ENCODE measurements at regions not wholly inside any gene's neighbourhood (a gene's known extent, or its start where the extent isn't known, plus 50 kb on each side); places are given as distances from the start of the nearest gene placed in this dataset.

GRCh38 chr18:41009926-41010325 lies 945.1 kb upstream of the PIK3C3 start:
- DNase-seq: no peak

DNA sequence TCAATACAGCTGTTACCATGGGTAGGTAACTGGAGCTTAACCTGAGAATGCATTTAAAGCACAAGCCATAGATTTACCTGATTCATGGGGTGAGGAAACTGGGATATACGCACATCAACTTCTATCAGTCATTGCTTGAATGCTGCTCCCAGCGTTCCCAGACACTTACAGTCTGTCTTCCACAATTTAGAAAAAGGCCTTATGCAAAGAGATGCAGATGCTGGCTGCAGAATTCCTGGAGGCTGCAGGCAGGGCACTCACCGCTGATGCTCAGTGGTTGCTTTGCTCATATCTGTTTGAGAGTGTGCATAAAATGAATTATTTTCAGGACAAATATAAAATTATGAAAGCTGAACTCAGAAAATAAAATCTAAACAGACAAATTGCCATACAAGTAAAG lies 950.7 kb upstream of the PIK3C3 start:
- no peak for DNase-seq

GRCh38 chr18:40995529-40995928 lies 959.5 kb upstream of the PIK3C3 start:
- no peak for DNase-seq

- DNase-seq: no peak
Observed at GRCh38 chr18:40993363-40993762, 961.7 kb upstream of the PIK3C3 start.

DNA sequence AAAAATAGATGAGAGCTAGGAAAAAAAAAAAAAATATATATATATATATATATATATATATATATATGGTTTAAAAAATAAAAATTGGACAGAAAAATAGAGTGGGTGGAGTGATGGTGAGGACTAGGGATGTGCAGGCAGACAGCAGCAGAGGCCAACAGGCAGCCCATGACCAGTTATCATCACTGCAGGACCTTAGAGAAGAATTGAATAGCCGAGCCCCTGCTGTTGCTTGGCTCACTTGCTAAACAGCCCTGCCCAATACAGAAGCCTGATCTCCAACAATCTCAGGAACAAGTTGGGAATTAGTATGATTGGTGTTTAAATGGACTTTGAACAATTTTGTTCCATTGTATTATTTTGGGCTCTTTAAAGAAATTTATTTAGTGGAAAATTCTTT lies 967.5 kb upstream of the PIK3C3 start:
- no peak for DNase-seq

DNA sequence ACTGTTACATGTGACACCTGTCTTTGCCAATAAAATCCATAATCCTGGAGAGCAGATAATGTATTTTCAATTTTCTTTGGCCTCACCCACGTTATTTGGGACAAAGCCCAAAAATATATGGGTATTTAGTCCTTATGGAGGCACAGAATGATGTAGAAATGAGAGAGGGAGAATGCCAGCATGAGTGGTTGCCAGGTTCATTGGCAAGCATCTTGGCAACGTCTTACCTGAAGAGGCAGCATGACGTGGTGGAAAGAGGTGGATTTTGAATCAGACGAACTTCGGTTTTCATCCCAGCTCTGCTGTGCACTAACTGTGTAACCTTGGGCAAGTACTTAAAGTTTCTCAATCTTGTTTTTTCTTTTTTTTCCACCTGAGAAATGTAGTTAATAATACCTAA lies 969.6 kb upstream of the PIK3C3 start:
- DNase-seq: no peak

DNA sequence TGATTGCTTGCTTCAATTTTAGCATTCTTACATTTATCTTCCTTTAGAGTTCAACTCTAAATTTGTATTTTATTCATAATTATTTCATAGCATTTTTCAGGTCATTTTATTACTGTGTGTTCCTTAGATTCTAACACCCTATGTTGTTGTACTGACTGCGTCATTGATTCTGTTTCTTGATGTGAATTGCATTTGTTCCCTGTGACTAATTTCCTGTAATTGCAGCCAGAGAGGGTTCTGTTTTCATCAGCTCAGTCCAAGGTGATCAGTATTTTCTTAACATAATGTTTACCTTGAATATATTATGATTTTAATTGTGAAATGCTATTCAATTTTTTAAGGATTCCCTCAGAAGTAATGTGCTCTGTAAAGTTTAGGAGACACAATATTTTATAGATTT lies 970.2 kb upstream of the PIK3C3 start:
- DNase-seq: no peak

DNA sequence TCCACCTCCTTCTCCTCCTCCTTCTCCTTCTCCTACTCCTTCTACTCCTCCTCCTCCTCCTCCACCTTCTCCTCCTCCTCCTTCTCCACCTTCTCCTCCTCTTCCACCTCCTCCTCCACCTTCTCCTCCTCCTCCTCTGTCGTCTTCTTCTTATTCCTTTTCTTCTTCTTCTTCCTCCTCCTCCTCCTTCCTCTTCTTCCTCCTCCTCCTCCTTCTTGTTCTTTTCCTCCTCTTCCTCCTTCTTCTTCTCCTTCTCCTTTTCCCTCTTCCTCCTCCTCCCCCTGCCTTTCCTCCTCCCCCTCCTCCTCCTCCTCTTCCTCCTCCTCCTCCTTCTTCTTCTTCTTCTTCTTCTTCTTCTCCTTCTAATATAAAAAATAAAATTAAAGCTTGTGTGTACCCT lies 971.2 kb upstream of the PIK3C3 start:
- DNase-seq: no peak

DNA sequence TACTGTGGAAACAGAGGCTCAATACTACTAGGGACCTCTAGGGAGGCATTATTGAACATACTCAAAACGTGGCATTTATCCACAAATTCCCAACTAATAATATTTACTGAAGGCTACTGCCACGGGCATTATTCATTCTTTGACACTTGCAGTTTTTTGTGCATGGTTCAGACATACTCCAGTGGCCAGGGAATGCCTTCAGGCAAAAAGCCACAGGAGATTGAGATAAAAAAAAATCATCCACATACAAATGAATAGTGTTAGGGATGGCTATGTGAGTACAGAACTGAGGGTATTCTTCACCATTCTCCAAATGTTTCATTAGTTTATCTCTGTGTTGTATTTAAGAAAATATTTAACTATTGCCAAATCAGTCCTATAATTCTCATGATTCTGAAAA lies 974.9 kb upstream of the PIK3C3 start:
- no peak for DNase-seq

GRCh38 chr18:40976050-40976449 lies 979.0 kb upstream of the PIK3C3 start:
- no peak for DNase-seq

- no peak for DNase-seq
Observed at GRCh38 chr18:40974448-40974847, 980.6 kb upstream of the PIK3C3 start.

DNA sequence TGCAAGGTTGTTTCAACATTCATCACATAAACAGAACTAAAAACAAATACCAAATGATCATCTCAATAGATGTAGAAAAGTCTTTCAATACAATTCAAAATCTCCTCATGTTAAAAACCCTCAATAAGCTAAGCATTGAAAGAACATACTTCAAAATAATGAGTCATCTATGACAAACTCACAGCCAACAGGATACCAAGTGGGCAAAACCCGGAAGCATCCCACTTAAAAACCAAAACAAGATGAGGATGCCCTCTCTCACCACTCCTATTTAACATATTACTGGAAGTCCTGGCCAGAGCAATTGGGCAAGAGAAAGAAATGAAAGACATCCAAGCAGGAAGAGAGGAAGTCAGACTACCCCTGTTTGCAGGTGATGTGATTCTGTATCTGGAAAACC lies 992.2 kb upstream of the PIK3C3 start:
- no peak for DNase-seq

DNA sequence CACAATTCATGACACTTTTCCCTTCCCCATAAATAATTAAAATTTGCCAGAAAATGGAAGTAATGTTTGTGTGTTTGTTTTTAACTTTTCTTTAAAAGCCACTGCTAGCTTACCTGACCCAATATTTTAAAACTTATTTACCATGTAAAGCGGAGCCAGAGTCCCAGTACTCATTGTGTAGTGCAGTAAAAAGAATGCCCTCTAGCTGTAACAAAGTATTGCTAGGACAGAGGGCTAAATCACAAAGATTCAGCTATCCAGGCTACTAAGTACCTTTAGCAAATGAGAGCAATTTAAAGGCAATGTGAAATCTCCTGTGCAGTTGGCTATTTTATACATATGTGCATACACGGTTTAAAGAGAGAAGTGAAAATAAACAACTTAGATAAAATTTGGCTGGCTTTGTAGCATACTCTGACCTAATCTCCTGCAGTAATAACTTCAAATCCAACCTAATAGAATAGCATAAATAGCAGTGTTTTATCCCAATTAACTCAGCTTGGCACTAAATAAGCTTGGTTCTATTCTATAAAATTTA lies 997.4 kb upstream of the PIK3C3 start:
- DNase-seq: no peak

DNA sequence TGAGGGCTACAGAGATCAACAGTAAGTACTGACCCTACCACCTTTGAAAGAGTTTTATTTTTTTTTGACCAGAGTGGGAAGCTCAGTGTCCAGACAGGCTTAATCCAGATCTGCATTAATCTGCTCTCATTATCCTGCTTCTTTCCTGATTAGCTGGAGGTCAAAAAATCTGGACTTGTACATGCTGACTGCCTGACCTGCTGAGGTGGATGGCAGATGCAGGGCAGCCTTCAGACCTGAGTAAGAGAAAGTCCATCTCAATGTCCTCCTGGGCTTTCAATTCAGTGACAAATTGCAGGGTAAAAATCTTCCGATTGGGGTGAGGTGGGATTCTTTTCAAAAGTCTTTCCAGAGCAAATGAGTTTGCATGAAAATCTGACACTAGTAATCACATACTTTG lies 998.8 kb upstream of the PIK3C3 start:
- DNase-seq: no peak

- DNase-seq: no peak
Observed at GRCh38 chr18:40955351-40955750, 999.7 kb upstream of the PIK3C3 start.

GRCh38 chr18:40949114-40949950 lies 1005.7 kb upstream of the PIK3C3 start:
- DNase-seq: no peak

DNA sequence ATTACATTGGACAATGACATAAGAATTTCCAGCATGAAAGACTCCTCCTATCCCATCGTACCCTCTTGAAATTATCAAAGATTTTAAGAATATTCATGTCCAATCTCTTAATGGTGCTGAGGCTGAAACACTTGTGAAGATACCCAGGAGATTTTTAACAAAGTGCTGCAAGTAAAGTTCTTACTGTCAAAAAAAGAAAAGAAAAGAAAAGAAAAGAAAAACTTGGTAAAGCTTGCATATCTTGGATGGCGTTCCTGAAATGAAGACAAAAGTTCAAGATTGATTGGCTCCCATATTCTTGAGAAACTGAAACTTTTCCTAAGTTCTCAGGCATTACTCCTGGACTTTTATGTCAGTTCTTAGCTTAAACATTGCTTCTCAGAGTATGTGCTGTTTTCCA lies 1010.5 kb upstream of the PIK3C3 start:
- DNase-seq: no peak

- DNase-seq: no peak
Observed at GRCh38 chr18:40939656-40940515, 1015.1 kb upstream of the PIK3C3 start.

- DNase-seq: no peak
Observed at GRCh38 chr18:40938615-40939014, 1016.4 kb upstream of the PIK3C3 start.

DNA sequence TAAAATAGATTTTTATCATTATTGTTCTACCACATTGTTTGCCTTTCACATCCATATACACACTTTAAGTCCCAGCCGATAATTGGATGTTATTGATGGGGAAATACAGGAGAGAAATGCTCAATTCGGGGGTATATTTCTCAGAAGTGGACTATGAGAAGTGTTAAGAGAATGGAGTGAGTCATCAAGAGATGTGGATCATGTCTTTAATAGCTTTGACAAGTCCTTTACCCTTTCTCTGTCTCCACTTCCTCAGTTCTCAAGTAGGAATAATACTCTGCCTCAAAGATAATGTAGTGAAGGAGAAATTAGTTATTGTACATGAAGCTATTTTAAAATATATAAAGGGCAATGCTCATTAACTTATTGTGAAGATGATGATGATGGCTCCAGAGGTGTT lies 1017.6 kb upstream of the PIK3C3 start:
- DNase-seq: no peak

DNA sequence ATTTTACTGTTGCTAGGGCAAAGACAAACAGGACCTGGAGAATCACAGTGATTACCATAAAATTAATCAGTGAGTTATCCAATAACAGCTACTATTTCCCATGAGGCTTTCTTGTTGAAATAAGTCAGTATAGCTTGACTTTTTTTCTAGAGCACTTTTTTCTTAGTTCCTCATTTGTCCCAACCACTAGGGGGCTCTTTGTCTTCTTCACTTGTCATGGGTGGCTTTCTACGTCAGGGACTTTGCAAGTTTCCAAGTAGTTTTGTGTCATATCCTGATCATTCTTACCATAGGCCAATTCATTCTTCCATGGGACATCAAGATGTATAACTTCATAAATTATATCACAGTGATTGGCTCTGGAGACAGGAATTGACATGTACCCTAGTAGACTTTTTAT lies 1019.6 kb upstream of the PIK3C3 start:
- DNase-seq: no peak

GRCh38 chr18:40932862-40933261 lies 1022.2 kb upstream of the PIK3C3 start:
- no peak for DNase-seq

DNA sequence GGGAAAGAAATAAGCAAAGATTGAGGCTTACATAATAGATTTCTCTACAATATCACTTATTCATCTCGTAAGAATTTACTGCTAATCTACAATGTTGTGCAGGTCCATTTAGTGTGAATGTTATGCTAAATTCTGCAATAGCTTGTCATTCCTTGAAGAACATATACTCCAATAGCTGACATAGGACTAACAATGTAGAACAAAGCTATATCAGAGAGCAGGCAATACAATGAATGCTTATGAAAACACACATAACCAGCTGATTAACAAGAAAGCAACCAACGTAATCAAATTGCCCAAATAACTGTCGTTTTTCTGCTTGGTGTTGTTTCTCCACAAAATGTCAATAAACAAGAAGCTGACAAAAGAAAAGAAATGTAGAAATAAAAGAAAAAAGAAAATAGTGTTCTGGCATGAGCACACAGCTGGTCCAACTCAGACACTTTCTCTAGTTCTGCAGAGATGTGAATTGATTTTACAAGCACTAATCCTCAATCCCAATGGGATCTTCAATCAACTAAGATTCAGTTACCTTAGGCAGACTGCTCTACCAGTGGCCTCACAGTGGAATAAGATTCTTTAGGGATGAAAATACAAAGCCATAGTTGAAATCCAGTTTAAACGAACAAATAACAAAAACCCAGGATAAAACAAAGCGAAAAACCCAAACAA lies 1024.7 kb upstream of the PIK3C3 start:
- DNase-seq: no peak

All from activated CD4-positive, alpha-beta T cell treated with anti-CD3 and anti-CD28 coated beads, Interleukin-2, amount 50 U/mL, for 48 hours (primary cell).